ENCODE measurements at regions not wholly inside any gene's neighbourhood (a gene's known extent, or its start where the extent isn't known, plus 50 kb on each side); places are given as distances from the start of the nearest gene placed in this dataset.

GRCh38 chr16:73447846-73448245, 399.9 kb upstream of the ZFHX3 start:
- WGBS, 4 donors: 77 to 85% (median 81%) methylated on average over 2 of the region's 2 CpGs
- DNase-seq: no peak
- Histone ChIP-seq H3K36me3 (no peaks in the 10 kb centered on the region), H3K9me3 (peaks cover 0 to 40% (median 15%) of the 10 kb centered on the region in 12 donors), H3K4me1 (no peaks in the 10 kb centered on the region), H3K4me3 (no peak overlapping the region), H3K27ac (no peak overlapping the region), H3K27me3 (no peaks in the 10 kb centered on the region)
- intact Hi-C loops (cut with DNase I): no loop called here
- TF ChIP-seq CTCF (IDR thresholded peaks at IDR 0.05): no peak
- no peak for TF ChIP-seq POLR2A (IDR thresholded peaks at IDR 0.05)
- no peak for ATAC-seq

- TF ChIP-seq POLR2A (IDR thresholded peaks at IDR 0.05) (no peak), CTCF (IDR thresholded peaks at IDR 0.05) (no peak)
- Histone ChIP-seq H3K27me3 (no peaks in the 10 kb centered on the region), H3K36me3 (no peaks in the 10 kb centered on the region), H3K9me3 (no peaks in the 10 kb centered on the region), H3K4me3 (no peak overlapping the region), H3K4me1 (no peaks in the 10 kb centered on the region), H3K27ac (no peak overlapping the region)
- WGBS, 4 donors: 87 to 92% (median 89%) methylated on average over 5 of the region's 5 CpGs
- ATAC-seq (no peak), DNase-seq (no peak)
- intact Hi-C loops (cut with DNase I): no loop called here
Observed at GRCh38 chr16:73434621-73435020, 386.7 kb upstream of the ZFHX3 start.

- 70 to 77% (median 75%) methylated on average over 16 of the region's 16 CpGs for WGBS, 4 donors
- no peak for ATAC-seq
- no peak overlapping the region for H3K4me3 ChIP-seq
- no peaks in the 10 kb centered on the region for H3K27me3 ChIP-seq
- H3K9me3 ChIP-seq: no peaks in the 10 kb centered on the region
- no peaks in the 10 kb centered on the region for H3K36me3 ChIP-seq
- no peak for DNase-seq
- TF ChIP-seq POLR2A (IDR thresholded peaks at IDR 0.05) (no peak), CTCF (IDR thresholded peaks at IDR 0.05) (no peak)
- no peaks in the 10 kb centered on the region for H3K4me1 ChIP-seq
- intact Hi-C loops (cut with DNase I): no loop called here
- H3K27ac ChIP-seq: no peak overlapping the region
Observed at GRCh38 chr16:73433731-73434307, 385.9 kb upstream of the ZFHX3 start.

- Histone ChIP-seq H3K27ac (no peak overlapping the region), H3K27me3 (no peaks in the 10 kb centered on the region), H3K9me3 (no peaks in the 10 kb centered on the region), H3K36me3 (no peaks in the 10 kb centered on the region), H3K4me3 (no peak overlapping the region), H3K4me1 (no peaks in the 10 kb centered on the region)
- DNase-seq (no peak), ATAC-seq (no peak)
- intact Hi-C loops (cut with DNase I): no loop called here
- TF ChIP-seq POLR2A (IDR thresholded peaks at IDR 0.05) (no peak), CTCF (IDR thresholded peaks at IDR 0.05) (no peak)
- WGBS, 4 donors: 68 to 70% (median 69%) methylated on average over 13 of the region's 13 CpGs
Observed at GRCh38 chr16:73432850-73433730, 385.2 kb upstream of the ZFHX3 start.
